ENCODE measurements at regions not wholly inside any gene's neighbourhood (a gene's known extent, or its start where the extent isn't known, plus 50 kb on each side); places are given as distances from the start of the nearest gene placed in this dataset.
"Not testable (repeated sequence)": the region's sequence is repeated elsewhere in the genome, so short reads cannot be mapped to it uniquely, and the experiment has no call there.

DNA sequence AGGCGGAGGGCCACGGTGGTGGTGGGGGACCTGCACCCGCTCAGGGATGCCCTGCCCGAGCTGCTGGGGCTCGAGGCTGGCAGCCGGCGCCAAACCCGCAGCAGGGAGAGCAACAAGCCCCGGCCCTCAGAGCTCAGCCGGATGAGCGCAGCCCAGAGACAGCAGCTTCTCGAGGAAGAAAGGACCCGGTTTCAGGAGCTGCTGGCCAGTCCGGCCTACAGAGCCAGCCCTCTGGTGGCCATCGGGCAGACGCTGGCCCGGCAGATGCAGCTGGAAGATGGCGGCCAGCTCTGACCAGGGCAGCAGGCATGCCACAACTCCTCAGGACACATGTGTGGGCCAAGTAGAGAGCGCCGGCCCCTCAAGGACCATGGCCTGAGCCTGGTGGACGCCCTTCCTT is 484.4 kb downstream of the TUBA3C start:
- not testable (repeated sequence) for H3K9ac ChIP-seq (ENCODE audit: extremely low read depth, insufficient read length, low read length); H2BK15ac ChIP-seq (ENCODE audit: low read depth, low read length); H2BK12ac ChIP-seq (ENCODE audit: insufficient read length, low read depth, low read length); H4K20me1 ChIP-seq (ENCODE audit: control insufficient read depth, insufficient read depth, insufficient read length); H3K4me3 Mint-ChIP-seq; H3K4me2 ChIP-seq (ENCODE audit: insufficient read depth, insufficient read length, low read length); H2BK5ac ChIP-seq (ENCODE audit: insufficient read length, low read length); H4K5ac ChIP-seq (ENCODE audit: insufficient read length, low read depth, low read length); H2BK120ac ChIP-seq (ENCODE audit: low read depth, low read length, poor library complexity, severe bottlenecking); H3K79me2 ChIP-seq (ENCODE audit: insufficient read depth, low read length); H3K27ac ChIP-seq (ENCODE audit: insufficient read length, low read depth, low read length); H2AK5ac ChIP-seq (ENCODE audit: insufficient read length, low read length); H3K23me2 ChIP-seq (ENCODE audit: insufficient read length, low read depth, low read length, poor library complexity, severe bottlenecking); H4K91ac ChIP-seq (ENCODE audit: insufficient read length, low read depth, low read length); H3K23ac ChIP-seq (ENCODE audit: insufficient read length, low read depth, low read length); H3K79me1 ChIP-seq (ENCODE audit: insufficient read depth, low read depth, low read length, poor library complexity, severe bottlenecking); H3T11ph ChIP-seq (ENCODE audit: low read length); H2BK20ac ChIP-seq (ENCODE audit: low read depth, low read length, poor library complexity, severe bottlenecking); H3K27me3 Mint-ChIP-seq (ENCODE audit: low read depth); H3K14ac ChIP-seq (ENCODE audit: insufficient read depth, low read length); H2AFZ ChIP-seq (ENCODE audit: low read length); H3K4me1 ChIP-seq (ENCODE audit: insufficient read depth, low read length); H3K27ac Mint-ChIP-seq; H3K18ac ChIP-seq (ENCODE audit: insufficient read length, low read depth, low read length); H3K4ac ChIP-seq (ENCODE audit: low read depth, low read length); DNase-seq; H3K27me3 ChIP-seq (ENCODE audit: insufficient read depth, low read length); H4K8ac ChIP-seq (replicated peaks; ENCODE audit: insufficient read length, low read depth, low read length); H3K56ac ChIP-seq (ENCODE audit: insufficient read length, low read depth, low read length); H3K4me1 Mint-ChIP-seq
- no CpG with 5 or more reads among the region's 21 CpGs for WGBS (ENCODE audit: extremely low coverage, insufficient read length, low lambda C conversion rate)
- Mint-ChIP-seq H3K36me3 (ENCODE audit: insufficient read depth in 1 of 3, low read depth in 3 of 3) (peaks cover 6 to 16% (median 12%) of the 10 kb centered on the region in 3 experiments; a peak in 6 of 7 replicates), H3K9me3 (peaks cover 75 to 79% of the 10 kb centered on the region in 2 experiments)
- H3K9me3 ChIP-seq (ENCODE audit: control insufficient read depth, low read depth, low read length): peaks cover 24% of the 10 kb centered on the region

- not testable (repeated sequence) for H3K27ac Mint-ChIP-seq; H2BK15ac ChIP-seq (ENCODE audit: low read depth, low read length); H3K14ac ChIP-seq (ENCODE audit: insufficient read depth, low read length); H3K56ac ChIP-seq (ENCODE audit: insufficient read length, low read depth, low read length); H3K18ac ChIP-seq (ENCODE audit: insufficient read length, low read depth, low read length); H3K27me3 Mint-ChIP-seq (ENCODE audit: low read depth); DNase-seq; H3K27ac ChIP-seq (ENCODE audit: insufficient read length, low read depth, low read length); H2AFZ ChIP-seq (ENCODE audit: low read length); H4K20me1 ChIP-seq (ENCODE audit: control insufficient read depth, insufficient read depth, insufficient read length); H3K79me2 ChIP-seq (ENCODE audit: insufficient read depth, low read length); H2BK12ac ChIP-seq (ENCODE audit: insufficient read length, low read depth, low read length); H3K4me2 ChIP-seq (ENCODE audit: insufficient read depth, insufficient read length, low read length); H2BK5ac ChIP-seq (ENCODE audit: insufficient read length, low read length); H3K4me1 Mint-ChIP-seq; H3K4me3 Mint-ChIP-seq; H4K5ac ChIP-seq (ENCODE audit: insufficient read length, low read depth, low read length); H4K91ac ChIP-seq (ENCODE audit: insufficient read length, low read depth, low read length); H3K4ac ChIP-seq (ENCODE audit: low read depth, low read length); H3T11ph ChIP-seq (ENCODE audit: low read length); H3K9me3 ChIP-seq (ENCODE audit: control insufficient read depth, low read depth, low read length); H3K27me3 ChIP-seq (ENCODE audit: insufficient read depth, low read length); H2AK5ac ChIP-seq (ENCODE audit: insufficient read length, low read length); H3K79me1 ChIP-seq (ENCODE audit: insufficient read depth, low read depth, low read length, poor library complexity, severe bottlenecking); H2BK120ac ChIP-seq (ENCODE audit: low read depth, low read length, poor library complexity, severe bottlenecking); H3K23ac ChIP-seq (ENCODE audit: insufficient read length, low read depth, low read length); H3K4me1 ChIP-seq (ENCODE audit: insufficient read depth, low read length); H3K9ac ChIP-seq (ENCODE audit: extremely low read depth, insufficient read length, low read length); H4K8ac ChIP-seq (replicated peaks; ENCODE audit: insufficient read length, low read depth, low read length); H3K23me2 ChIP-seq (ENCODE audit: insufficient read length, low read depth, low read length, poor library complexity, severe bottlenecking); H2BK20ac ChIP-seq (ENCODE audit: low read depth, low read length, poor library complexity, severe bottlenecking)
- no CpG with 5 or more reads among the region's 2 CpGs for WGBS (ENCODE audit: extremely low coverage, insufficient read length, low lambda C conversion rate)
- H3K9me3 Mint-ChIP-seq: peaks cover 44 to 50% of the 10 kb centered on the region in 2 experiments
- H3K36me3 Mint-ChIP-seq (ENCODE audit: insufficient read depth in 1 of 3, low read depth in 3 of 3): peaks cover 9 to 15% (median 10%) of the 10 kb centered on the region in 3 experiments; a peak in 5 of 7 replicates
These were observed 504.2 kb downstream of the TUBA3C start for GRCh38 chr13:18677403-18677802.
